ENCODE measurements at regions not wholly inside any gene's neighbourhood (a gene's known extent, or its start where the extent isn't known, plus 50 kb on each side); places are given as distances from the start of the nearest gene placed in this dataset.
"Not testable (repeated sequence)": the region's sequence is repeated elsewhere in the genome, so short reads cannot be mapped to it uniquely, and the experiment has no call there.

DNA sequence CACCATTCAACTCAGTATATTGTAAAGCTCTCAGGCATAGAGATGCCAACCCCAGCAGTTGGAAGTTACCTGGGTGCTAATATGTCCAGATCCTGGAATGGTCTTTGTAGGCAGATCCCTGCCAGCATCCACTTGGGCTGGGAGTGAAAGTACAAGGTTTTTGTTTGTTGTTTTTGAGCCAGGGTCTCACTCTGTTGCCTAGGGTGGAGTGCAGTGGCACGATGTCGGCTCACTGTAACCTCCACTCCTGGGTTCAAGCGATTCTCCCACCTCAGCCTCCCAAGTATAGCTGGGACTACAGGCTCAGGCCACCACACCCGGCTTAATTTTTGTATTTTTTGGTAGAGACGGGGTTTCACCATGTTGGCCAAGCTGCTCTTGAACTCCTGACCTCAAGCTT lies 177.6 kb downstream of the IRF8 start:
- H3F3A ChIP-seq (ENCODE audit: low read depth) = peaks cover 15% of the 10 kb centered on the region
- Mint-ChIP-seq H3K4me3 (no peak overlapping the region), H3K4me1 (peaks cover 21% of the 10 kb centered on the region), H3K27ac (no peak overlapping the region), H3K27me3 (ENCODE audit: insufficient read depth, low read depth) (peaks cover 57% of the 10 kb centered on the region), H3K36me3 (no peaks in the 10 kb centered on the region), H3K9me3 (peaks cover 3% of the 10 kb centered on the region)
- H3K4me1 ChIP-seq = peaks cover 19% of the 10 kb centered on the region
- DNase-seq (ENCODE audit: low spot score) = no peak
- peaks cover 8% of the 10 kb centered on the region for H4K20me1 ChIP-seq (ENCODE audit: low read depth)
- H3K27me3 ChIP-seq = peaks cover 30% of the 10 kb centered on the region
- H3K9me3 ChIP-seq (ENCODE audit: low read depth) = no peaks in the 10 kb centered on the region
- H3K9ac ChIP-seq = no peak overlapping the region
- TF ChIP-seq EZH2 (IDR thresholded peaks at IDR 0.05) (no peak), EZH2phosphoT487 (IDR thresholded peaks at IDR 0.05) (no peak)
- TF ChIP-seq, protein P1, sequence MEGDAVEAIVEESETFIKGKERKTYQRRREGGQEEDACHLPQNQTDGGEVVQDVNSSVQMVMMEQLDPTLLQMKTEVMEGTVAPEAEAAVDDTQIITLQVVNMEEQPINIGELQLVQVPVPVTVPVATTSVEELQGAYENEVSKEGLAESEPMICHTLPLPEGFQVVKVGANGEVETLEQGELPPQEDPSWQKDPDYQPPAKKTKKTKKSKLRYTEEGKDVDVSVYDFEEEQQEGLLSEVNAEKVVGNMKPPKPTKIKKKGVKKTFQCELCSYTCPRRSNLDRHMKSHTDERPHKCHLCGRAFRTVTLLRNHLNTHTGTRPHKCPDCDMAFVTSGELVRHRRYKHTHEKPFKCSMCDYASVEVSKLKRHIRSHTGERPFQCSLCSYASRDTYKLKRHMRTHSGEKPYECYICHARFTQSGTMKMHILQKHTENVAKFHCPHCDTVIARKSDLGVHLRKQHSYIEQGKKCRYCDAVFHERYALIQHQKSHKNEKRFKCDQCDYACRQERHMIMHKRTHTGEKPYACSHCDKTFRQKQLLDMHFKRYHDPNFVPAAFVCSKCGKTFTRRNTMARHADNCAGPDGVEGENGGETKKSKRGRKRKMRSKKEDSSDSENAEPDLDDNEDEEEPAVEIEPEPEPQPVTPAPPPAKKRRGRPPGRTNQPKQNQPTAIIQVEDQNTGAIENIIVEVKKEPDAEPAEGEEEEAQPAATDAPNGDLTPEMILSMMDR (IDR thresholded peaks at IDR 0.05) = no peak
- H3K4me3 ChIP-seq = no peak overlapping the region
- no peak overlapping the region for H3K27ac ChIP-seq
- H2AFZ ChIP-seq (replicated peaks) = no peak overlapping the region
- H3K36me3 ChIP-seq = no peaks in the 10 kb centered on the region
- H3K79me2 ChIP-seq (ENCODE audit: low read depth) = no peaks in the 10 kb centered on the region
- H3K4me2 ChIP-seq = no peak overlapping the region

DNA sequence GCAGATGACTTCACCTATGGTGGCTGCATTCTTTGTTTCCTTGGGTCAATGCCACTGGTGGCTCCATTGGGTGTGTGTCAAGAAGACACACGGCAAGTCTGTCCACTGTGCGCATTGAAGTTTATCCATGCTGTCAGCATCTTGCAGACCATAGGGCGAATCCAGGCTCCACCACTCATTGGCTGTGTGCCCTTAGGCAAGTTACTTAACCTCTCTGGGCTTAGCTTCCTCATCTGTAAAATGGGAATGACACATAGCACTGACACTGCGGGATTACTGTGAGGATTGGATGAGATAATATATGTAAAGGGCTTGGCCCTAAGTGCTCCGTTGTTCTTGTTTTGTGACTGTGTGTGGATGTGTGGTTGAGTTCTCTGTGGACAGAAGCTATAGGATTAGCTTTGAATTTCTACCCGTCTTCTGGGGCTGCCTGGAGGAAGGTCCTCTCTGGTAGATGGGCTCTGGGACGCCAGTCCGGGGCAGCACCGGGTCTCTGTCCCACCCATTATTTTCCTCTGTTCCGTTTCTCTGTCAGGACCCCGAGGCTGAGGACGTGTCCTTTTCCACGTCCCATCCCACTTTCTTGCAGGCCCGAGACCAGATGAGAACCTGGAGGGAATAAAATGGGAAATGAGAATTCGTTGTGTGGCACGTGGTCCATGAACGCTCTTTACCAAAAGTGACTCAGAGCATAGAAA lies 178.4 kb downstream of the IRF8 start:
- H3K4me1 Mint-ChIP-seq = peaks cover 25% of the 10 kb centered on the region
- Histone ChIP-seq H3K4me1 (peaks cover 19% of the 10 kb centered on the region), H3K27ac (no peak overlapping the region), H3K9me3 (ENCODE audit: low read depth) (no peaks in the 10 kb centered on the region), H3K4me2 (no peak overlapping the region), H3K36me3 (no peaks in the 10 kb centered on the region), H3F3A (ENCODE audit: low read depth) (peaks cover 15% of the 10 kb centered on the region), H3K79me2 (ENCODE audit: low read depth) (no peaks in the 10 kb centered on the region), H3K27me3 (peaks cover 23% of the 10 kb centered on the region), H3K9ac (no peak overlapping the region), H3K4me3 (no peak overlapping the region), H4K20me1 (ENCODE audit: low read depth) (peaks cover 8% of the 10 kb centered on the region), H2AFZ (replicated peaks) (no peak overlapping the region)
- peaks cover 3% of the 10 kb centered on the region for H3K9me3 Mint-ChIP-seq
- peaks cover 51% of the 10 kb centered on the region for H3K27me3 Mint-ChIP-seq (ENCODE audit: insufficient read depth, low read depth)
- DNase-seq (ENCODE audit: low spot score) = no peak
- no peak for TF ChIP-seq EZH2phosphoT487 (IDR thresholded peaks at IDR 0.05)
- TF ChIP-seq, protein P1 (IDR thresholded peaks at IDR 0.05) = no peak
- TF ChIP-seq EZH2 (IDR thresholded peaks at IDR 0.05) = no peak
- peak overlapping the region; percentile 25 for H3K4me3 Mint-ChIP-seq
- no peaks in the 10 kb centered on the region for H3K36me3 Mint-ChIP-seq
- H3K27ac Mint-ChIP-seq = no peak overlapping the region

DNA sequence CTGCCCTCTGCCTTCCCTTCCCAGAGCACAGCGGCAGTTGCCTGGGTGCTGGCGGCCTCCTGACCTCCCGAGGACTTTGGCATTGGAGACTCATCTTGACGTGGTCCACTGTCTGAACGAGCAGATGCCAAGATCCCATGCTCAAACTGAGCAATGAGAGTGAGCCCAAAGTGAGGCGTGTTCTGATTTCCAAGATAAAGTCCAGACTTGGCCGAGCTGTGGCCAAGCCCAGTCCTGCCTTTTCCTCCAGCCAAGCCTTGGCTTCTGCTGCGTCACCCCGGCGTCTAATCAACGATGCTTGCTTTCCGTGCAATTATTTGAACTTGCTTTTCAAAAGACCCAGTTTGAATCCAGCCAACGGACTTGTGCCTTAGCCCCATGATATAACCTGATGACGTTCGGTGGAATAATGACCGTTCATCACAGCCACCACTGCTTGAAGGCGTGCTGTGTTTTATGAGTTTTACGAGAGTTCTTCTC lies 179.2 kb downstream of the IRF8 start:
- H3K79me2 ChIP-seq (ENCODE audit: low read depth) = no peaks in the 10 kb centered on the region
- Mint-ChIP-seq H3K27ac (no peak overlapping the region), H3K9me3 (peaks cover 3% of the 10 kb centered on the region), H3K4me3 (no peak overlapping the region), H3K36me3 (no peaks in the 10 kb centered on the region), H3K4me1 (peaks cover 27% of the 10 kb centered on the region), H3K27me3 (ENCODE audit: insufficient read depth, low read depth) (peaks cover 43% of the 10 kb centered on the region)
- peaks cover 19% of the 10 kb centered on the region for H3K27me3 ChIP-seq
- no peaks in the 10 kb centered on the region for H3K9me3 ChIP-seq (ENCODE audit: low read depth)
- no peak overlapping the region for H3K4me3 ChIP-seq
- no peak overlapping the region for H2AFZ ChIP-seq (replicated peaks)
- TF ChIP-seq, protein P1 (IDR thresholded peaks at IDR 0.05) = no peak
- TF ChIP-seq EZH2 (IDR thresholded peaks at IDR 0.05) = no peak
- TF ChIP-seq EZH2phosphoT487 (IDR thresholded peaks at IDR 0.05) = no peak
- H3K36me3 ChIP-seq = no peaks in the 10 kb centered on the region
- H3K27ac ChIP-seq = no peak overlapping the region
- no peak overlapping the region for H3K9ac ChIP-seq
- H3K4me1 ChIP-seq = peaks cover 19% of the 10 kb centered on the region
- peaks cover 8% of the 10 kb centered on the region for H4K20me1 ChIP-seq (ENCODE audit: low read depth)
- no peak for DNase-seq (ENCODE audit: low spot score)
- H3F3A ChIP-seq (ENCODE audit: low read depth) = peaks cover 15% of the 10 kb centered on the region
- no peak overlapping the region for H3K4me2 ChIP-seq

DNA sequence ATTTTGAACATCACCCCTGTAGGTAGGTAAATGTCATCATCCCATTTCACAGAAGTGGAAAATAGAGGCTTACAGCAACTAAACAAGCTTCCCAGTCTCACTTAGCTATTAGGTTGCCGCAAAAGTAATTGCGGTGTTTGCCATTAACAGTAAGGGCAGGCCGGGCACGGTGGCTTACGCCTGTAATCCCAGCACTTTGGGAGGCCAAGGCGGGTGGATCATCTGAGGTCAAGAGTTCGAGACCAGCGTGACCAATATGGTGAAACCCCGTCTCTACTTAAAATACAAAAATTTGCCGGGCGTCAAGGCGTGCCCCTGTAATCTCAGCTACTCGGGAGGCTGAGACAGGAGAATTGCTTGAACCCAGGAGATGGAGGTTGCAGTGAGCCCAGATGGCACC lies 179.7 kb downstream of the IRF8 start:
- not testable (repeated sequence) for H3K9ac ChIP-seq; H3K9me3 ChIP-seq (ENCODE audit: low read depth); H3K4me3 Mint-ChIP-seq; H3K36me3 Mint-ChIP-seq; H3K36me3 ChIP-seq; H4K20me1 ChIP-seq (ENCODE audit: low read depth); H3K9me3 Mint-ChIP-seq; H3K4me2 ChIP-seq; H3K27ac ChIP-seq; H2AFZ ChIP-seq (replicated peaks); DNase-seq (ENCODE audit: low spot score); H3K4me3 ChIP-seq; H3K79me2 ChIP-seq (ENCODE audit: low read depth); H3K27ac Mint-ChIP-seq
- Mint-ChIP-seq H3K4me1 (peaks cover 27% of the 10 kb centered on the region), H3K27me3 (ENCODE audit: insufficient read depth, low read depth) (peaks cover 45% of the 10 kb centered on the region)
- Histone ChIP-seq H3K27me3 (peaks cover 19% of the 10 kb centered on the region), H3F3A (ENCODE audit: low read depth) (peaks cover 15% of the 10 kb centered on the region), H3K4me1 (peaks cover 19% of the 10 kb centered on the region)

All from neural progenitor cell (in vitro differentiated cells).